ENCODE measurements at regions not wholly inside any gene's neighbourhood (a gene's known extent, or its start where the extent isn't known, plus 50 kb on each side); places are given as distances from the start of the nearest gene placed in this dataset.
"Not testable (repeated sequence)": the region's sequence is repeated elsewhere in the genome, so short reads cannot be mapped to it uniquely, and the experiment has no call there.

DNA sequence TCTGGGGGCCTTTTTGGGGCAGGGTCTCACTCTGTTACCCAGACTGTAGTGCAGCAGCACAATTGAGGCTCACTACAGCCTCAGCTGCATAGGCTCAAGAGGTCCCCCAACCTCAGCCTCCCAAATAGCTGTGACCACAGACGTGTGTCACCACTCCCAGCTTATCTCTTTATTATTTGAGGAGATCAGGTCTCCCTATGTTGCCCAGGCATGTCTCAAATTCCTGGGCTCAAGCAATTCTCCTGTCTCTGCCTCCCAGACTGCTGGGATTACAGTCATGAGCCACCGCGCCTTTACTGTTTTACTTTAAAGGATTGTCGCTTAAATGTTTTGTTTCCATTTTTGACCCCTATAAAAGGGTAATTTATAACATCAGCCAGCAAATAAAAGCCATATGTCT is 502.6 kb upstream of the AUTS2 start:
- no peak for DNase-seq (ENCODE audit: low spot score)

DNA sequence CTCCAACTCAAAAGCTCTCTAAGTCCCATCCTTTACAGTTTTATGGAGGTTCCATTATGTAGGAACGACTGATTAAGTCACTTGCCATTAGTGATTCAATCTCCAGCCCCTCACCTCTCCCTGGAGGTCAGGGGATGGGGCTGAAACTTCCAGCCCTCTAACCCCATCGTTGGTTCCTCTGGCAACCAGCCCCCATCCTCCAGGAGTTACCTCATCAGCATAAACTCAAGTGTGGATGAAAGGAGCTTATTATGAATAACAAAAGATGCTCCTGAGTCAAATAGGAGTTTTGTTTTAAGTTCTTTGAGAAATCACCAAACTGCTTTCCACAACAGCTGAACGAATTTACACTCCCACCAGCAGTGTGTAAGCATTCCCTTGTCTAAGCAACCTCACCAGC is 494.3 kb upstream of the AUTS2 start:
- DNase-seq (ENCODE audit: low spot score): no peak

DNA sequence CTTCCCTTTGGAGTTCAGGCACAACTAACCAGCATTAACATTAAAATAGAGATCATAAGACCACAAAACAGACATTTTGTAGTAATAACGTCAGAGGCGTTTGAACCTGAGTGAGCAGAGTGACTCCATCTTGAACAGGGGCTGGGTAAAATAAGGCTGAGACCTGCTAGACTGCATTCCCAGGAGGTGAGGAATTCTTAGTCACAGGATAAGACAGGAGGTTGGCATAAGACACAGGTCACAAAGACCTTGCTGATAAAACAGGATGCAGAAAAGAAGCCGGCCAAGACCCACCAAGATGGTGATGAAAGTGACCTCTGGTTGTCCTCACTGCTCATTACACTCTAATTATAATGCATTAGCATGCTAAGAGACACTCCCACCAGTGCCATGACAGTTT is 493.2 kb upstream of the AUTS2 start:
- DNase-seq (ENCODE audit: low spot score): no peak

DNA sequence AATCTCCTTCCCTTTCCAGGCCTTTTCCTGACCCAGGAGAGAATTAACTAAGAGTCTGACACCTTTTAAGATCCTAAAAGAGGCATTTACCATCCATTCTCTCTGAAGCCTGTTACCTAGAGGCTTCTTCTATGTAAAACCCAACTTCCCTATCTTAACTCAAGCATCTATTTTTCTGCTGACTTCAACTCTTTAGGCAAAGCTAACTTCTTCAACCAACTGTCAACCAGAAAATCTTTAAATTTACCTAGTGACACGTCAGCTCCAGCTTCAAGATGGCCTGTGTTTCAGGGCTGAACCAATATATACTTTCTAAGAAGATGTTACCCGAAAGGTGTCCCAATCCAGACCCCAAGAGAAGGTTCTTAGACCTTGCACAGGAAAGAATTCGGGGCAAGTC is 492.3 kb upstream of the AUTS2 start:
- no peak for DNase-seq (ENCODE audit: low spot score)

DNA sequence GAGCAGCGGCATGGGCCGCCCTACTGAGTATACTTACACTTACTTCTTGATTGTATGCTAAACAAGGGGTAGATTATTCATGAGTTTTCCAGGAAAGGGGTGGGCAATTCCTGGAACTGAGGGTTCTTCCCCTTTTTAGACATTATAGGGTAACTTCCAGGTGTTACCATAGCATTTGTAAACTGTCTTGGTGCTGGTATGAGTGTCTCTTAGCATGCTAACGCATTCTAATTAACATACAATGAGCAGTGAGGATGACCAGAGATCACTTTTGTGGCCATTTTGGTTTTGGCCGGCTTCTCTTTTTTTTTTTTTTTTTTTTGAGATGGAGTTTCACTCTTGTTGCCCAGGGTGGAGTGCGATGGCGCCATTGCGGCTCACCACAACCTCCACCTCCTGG is 491.8 kb upstream of the AUTS2 start:
- DNase-seq (ENCODE audit: low spot score): not testable (repeated sequence)

DNA sequence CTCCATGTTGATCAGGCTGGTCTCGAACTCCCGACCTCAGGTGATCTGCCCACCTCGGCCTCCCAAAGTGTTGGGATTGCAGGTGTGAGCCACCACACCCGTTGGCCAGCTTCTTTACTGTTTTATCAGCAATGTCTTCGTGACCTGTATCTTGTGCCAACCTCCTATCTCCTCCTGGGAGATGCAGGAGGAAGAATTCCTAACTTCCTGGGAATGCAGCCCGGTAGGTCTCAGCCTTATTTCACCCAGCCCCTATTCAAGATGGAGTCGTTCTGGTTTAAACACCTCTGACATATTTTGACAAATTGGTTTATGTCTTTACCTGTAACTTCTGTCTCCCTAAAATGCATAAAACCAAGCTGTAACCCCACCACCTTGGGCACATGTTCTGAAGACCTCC is 491.3 kb upstream of the AUTS2 start:
- DNase-seq (ENCODE audit: low spot score): not testable (repeated sequence)

DNA sequence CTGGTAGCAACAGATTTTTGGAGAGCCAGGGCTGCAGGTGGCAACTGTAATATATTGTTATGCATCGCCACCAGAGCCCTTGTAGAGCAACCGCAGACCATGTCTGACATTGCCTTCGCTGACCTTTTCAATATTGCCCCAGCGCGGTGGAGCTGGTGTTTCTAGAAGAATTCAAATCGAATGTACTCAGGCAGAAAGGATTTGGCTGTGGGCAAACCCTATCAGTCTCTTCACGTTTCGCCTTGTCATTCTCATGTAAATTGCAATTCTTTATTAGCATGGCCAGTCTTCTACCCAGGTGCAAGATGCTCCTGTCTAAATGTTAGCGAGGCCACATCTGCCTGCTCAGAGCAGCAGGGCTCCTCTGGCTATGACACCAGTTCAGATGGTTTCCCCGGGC is 490.2 kb upstream of the AUTS2 start:
- no peak for DNase-seq (ENCODE audit: low spot score)

DNA sequence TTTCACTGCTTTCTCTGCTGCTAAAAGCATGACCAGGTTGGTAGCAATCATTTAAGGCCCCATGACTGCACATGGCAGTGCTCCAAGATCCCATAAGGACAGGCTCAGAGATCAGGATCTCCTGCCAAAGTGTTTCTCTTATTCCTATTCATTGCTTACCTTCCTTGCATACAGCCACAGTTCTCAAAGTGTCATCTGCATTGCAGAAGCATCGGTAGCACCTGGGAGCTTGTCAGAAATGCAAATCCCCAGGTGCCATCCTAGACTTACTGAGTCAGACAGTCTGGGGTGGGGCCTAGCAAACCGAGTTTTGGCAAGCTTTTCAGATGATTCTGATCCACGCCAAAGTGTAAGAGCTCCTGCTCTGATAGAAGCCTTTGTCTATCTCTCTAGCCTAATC is 489.0 kb upstream of the AUTS2 start:
- no peak for DNase-seq (ENCODE audit: low spot score)

DNA sequence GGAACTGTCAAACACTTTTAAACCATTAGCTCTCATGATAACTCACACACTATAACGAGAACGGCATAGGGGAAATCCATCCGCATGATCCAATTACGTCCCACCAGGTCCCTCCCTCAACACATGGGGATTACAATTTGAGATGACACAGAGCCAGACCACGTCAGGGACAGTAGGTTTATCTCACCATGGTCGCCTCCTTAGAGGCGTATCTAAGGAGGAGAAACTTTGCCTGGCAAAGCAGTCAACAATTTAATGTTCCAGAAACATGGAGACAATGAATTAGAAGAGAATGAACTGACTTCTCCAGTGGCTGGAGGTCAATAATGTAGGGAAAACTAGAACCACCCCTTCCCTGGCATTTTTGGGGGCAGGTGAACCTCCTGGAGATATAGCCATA is 488.4 kb upstream of the AUTS2 start:
- DNase-seq (ENCODE audit: low spot score): no peak

DNA sequence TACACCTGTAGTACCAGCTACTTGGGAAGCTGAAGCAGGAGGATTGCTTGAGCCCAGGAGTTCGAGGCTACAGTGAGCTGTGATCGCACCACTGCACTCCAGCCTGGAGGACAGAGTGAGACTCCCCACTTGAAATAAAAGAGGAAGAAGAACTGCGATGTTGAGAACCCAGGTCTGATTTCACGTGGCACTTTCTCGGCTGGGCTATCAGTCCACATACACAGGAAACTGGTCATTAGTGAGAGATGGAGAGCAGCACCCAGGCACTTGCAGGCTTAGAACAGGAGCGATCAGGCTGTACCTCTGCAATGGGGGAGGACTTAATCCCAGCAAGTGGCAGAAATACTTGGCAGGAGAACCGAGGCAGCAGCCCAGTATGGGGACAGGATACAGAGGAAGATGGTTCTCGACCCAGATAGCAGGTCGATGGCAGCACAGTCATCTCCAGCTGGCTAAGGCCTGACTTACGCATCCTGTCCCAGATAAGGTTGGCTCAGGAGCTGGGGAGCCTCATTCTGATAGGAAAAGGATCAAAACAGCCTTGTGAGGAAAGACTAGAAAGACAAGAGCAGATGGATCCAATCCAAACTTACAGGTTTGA is 487.7 kb upstream of the AUTS2 start:
- DNase-seq (ENCODE audit: low spot score): no peak

DNA sequence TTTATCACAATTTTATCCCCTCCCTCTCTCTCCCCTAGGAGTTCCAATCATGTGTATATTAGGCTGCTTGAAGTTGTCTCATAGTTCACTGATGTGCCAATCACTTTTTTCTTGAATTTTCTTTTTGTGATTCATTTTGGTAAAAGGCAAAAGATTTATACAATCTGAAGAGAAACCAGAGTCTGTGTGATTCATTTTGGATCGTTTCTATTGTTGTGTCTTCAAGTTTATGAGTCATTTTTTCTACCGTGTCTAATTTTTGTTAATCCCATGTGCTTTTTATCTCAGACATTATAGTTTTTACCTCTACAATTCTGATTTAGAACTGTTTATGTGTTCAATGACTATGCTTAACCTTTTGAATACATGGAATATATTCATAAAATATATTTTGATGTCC is 483.9 kb upstream of the AUTS2 start:
- DNase-seq (ENCODE audit: low spot score): no peak

DNA sequence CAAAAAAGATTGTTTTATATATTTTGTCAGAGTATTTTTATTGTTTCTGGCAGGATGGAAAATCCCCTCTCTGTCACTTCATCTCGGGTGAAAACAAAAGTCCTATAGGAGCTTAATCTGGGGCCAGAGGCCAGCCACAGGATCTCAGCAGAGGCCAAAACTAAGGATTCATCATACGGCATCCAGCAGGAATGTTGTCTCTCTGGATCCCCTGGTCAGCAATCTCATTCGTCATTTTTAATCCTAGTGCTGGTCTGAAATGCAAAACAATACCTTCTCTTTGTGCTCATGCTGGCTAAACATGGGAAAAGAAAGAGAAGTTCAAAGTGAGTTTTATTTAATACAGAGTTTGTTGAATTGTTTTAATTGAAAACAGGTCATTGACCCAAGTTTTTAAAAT is 482.5 kb upstream of the AUTS2 start:
- DNase-seq (ENCODE audit: low spot score): no peak

DNA sequence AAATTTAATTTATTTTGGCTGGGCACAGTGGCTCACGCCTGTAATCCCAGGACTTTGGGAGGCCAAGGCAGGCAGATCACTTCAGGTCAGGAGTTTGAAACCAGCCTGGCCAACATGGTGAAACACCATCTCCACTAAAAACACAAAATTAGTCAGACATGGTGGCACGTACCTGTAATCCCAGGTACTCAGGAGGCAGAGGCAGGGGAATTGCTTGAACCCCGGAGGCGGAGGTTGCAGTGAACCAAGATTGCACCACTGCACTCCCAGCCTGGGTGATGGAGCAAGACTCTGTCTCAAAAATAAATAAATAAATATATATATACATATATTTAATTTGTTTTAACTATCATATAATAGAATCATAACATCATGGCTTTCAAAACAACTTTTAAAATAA is 482.1 kb upstream of the AUTS2 start:
- DNase-seq (ENCODE audit: low spot score): not testable (repeated sequence)

DNA sequence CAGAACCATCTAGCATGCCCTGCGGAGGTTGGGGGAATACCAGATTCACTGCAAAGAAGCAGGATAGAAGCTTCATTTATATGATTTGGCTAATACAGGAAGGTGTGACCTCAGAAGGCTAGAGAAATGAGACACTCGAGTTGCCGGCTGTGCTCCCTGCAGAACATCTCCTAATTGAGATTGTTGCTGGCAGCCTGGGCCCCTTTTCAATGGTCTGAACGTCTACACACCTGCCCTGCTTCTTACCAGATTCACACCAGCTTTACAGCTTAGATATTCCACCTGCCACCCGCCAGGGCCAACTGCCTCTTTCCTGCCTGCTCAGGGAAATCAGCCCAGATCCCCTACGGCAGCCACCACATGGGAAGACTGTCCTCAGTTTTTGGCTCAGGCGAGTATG is 475.3 kb upstream of the AUTS2 start:
- DNase-seq (ENCODE audit: low spot score): no peak

DNA sequence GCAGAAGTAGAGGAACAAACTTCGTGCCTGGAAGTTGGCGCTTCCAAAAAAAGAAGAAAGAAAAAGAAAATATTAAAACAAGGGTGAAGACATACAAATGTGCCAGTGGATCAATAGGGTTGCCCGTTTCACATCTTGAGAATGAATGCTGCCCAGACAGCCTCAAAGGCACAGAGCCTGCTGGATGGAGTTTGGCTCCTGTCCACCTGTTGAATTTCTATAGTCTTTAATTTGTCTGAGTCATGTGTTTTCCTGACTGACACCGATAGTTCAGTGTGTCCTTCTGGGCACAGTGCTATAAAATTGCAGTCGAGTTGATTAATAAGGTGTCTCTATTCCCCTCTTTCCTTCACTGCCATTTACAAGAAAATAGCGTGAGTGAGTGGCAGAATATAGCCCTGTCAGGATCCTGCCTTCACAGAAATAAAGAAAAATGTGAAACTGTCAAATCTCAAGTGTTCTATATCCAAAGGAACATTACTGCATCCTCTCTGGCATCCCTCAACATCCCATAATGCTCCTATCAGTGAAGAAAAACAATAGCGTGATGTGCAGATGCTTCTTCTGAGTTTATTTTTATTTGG is 471.3 kb upstream of the AUTS2 start:
- no peak for DNase-seq (ENCODE audit: low spot score)

DNA sequence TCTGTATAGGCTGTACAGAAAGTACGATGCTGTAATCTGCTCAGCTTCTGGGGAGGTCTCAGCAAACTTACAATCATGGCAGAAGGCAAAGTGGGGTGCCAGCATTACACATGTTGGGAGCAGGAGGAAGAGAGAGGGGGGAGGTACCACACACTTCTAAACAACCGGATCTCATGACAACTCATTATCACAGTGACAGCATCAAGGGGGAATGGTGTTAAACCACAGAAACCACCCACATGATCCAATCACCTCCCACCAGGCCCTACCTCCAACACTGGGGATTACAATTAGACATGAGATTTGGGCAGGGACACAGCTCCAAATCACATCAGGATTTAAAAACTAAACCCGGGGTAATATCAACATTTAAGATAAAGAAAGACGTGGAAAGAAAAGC is 468.8 kb upstream of the AUTS2 start:
- no peak for DNase-seq (ENCODE audit: low spot score)

DNA sequence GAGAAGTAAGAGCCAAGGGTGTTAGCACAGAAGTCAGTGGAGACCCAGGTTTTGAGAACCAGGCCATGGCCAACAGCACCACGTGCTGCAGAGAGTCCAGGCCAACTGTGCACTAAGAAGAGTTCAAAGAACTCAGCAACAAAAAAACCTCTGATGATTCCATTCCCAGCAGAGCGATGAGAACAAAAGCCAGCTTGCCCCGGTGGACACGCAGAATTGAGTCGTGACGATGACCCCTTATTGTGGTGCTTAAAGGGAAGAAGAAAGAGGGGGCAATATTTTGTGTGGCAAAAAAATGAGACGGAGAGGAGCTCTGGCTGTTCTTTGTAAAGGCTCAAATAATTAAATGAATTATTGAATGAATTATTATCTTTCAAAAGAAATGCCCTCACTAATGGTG is 468.3 kb upstream of the AUTS2 start:
- no peak for DNase-seq (ENCODE audit: low spot score)

DNA sequence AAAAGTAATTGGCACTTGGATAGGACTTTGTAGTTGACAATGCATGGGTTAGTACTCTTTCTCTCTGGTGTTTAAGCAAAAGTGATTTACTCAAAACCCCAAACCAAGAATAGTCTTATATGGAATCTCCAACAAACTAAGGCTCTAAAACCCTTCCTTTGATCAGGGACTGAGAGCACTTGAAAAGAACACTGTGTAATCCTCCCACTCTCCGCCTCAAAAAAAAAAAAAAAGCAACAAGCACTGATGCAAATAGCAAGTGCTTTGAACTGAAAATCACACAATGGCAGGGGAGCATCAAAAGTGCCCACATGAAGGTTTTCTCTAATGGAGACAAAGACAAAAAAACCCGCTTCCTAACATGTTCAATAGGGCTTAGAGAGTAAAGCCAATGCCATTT is 467.9 kb upstream of the AUTS2 start:
- no peak for DNase-seq (ENCODE audit: low spot score)

DNA sequence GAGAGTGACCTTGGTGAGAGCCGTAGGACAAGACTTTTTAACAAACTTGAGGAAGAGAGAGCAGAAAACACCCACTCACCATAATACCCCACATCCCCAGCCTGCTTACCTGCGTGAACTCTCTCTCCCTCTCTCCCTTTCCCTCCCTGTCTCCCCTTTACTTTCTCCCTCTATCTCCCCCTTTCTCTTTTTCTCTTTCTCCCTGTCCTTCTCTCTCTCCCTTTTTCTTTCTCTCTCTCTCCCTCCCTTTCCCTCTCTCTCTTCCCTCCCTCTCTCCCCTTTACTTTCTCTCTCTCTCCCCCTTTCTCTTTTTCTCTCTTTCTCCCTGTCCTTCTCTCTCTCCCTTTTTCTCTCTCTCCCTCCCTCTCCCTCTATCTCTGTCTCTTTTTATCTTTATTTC is 464.0 kb upstream of the AUTS2 start:
- no peak for DNase-seq (ENCODE audit: low spot score)

DNA sequence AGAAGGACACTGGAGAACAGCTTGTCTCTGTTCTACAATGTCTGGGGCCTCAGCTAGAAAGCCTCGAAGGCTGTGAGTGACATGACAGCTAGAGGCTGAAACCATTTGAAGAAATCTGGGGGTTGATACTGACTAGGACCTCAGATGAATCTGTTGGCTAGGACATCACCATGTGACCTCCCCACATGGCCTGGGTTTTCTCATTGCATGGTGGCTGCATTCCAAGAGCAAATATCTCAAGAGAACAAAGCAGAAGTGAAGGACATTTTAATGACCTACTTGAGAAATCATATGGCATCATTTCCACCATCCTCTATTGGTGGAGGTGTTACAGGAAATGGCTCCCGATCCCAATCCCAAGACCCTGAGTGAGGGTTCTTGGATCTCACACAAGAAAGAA is 450.6 kb upstream of the AUTS2 start:
- no peak for DNase-seq (ENCODE audit: low spot score)

DNA sequence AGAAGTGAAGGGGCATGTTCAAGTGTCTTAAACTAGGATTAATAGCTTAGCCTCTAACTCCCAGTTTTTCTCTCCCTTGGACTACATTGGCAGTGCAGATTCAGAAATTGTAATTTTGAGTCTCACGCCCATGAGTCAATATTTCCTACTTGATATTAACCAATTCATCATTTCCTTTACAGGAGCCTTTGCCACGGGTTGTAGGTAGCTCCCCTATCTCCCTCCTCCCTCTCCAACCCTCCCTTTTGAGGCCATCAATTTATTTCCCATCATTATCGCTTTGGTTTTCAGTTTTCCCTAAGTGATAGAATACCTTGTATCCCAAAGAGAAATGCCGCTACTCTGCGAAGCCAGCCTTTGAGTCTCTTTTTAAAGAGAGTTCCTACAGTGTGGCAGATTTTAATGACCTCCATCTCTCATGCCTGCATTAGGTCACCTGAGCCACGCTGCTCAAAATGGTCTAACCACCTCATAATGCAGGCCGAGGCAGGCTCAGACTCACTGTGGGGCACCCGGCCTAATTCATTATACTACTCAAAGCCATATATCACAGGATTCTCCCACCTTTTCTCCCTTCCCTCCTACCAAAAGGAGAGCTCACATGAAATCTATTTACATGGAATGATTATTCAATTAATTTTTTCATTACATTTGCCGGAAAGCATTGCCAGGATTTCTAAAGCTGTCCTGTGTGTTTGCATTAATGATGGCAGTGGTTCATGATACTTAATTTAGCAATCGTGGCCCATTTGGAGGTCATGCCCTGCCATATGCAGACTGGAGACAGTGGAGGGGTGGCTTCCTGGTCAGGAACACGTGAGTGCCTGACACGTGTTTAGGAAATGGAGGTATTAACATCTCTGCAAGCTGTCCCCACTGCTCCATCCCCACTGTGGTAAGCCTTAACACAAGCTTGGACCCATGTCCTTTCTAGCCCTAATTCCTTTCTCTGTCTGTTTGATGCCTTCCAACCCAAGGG is 448.2 kb upstream of the AUTS2 start:
- DNase-seq (ENCODE audit: low spot score): no peak

DNA sequence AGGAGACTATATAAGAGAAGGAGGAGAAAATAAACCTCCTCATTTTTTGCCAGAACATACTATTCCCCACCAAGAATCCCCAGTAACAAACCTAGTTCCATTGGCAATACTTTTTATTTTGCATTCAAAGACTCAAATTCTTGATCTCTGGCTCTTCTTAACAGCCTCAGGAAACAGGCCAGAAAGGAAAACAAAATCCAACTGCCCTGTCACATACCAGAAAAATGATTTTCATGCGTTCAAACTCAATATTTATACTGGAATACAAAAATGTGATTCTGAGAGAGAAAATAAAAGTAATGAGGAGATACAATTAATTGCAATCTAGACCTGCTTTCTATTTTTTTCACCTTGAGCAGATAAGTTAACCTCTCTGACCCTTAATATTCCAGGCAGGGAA is 435.9 kb upstream of the AUTS2 start:
- DNase-seq (ENCODE audit: low spot score): no peak

DNA sequence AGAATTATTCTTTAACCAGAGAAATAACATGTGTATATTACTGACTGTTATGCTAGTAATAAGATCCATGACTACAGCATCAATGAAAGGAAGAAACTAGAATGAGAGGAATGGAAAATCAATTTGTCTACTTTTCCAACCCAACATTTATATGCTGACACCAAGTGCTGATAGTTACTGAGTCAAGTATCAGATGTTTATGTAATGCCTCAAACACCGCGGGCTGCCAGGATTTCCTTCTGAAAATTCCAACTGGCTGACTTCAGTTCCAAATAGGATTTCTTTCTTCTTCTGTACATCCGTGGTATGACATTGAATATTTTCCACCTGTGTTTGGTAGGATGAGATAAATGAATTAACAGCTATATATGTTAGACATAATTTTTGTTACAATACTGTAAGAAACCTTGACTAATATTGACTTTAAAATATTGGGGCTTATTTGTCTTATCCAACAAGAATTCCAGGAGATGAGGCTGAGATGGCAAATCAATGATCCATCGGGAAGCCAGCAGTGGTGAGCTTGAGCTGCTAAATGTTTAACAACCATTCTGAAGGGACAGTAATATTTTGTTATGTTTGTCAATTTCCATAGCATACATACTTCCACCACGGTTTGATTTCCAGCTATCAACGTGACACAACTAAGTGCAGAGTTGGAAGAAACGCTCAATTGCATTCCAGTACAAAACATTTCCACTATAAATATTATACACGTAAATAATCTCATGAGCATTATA is 435.2 kb upstream of the AUTS2 start:
- no peak for DNase-seq (ENCODE audit: low spot score)

Measured in CD4-positive, alpha-beta T cell treated with Interleukin-2 at 100 ng/mL for 4 hours (primary cell).